Cardiac muscle cell (in vitro differentiated cells and primary cell): ENCODE measurements at regions not wholly inside any gene's neighbourhood (a gene's known extent, or its start where the extent isn't known, plus 50 kb on each side); places are given as distances from the start of the nearest gene placed in this dataset.

Experiments
- DNase-seq, 2 donors: peaks; one replicate each; pipeline versions ENCODE4 v3.0.0 to v3.0.0-alpha.2; 2010 to 2017; ENCODE audit warnings: low read depth in 1 of 2, low spot score in 1 of 2
- H3K27ac ChIP-seq: fragments of 200-600 bp; sonication (generic); 2 replicates; pipeline ENCODE4 v1.5.1; 2016
- H3K27me3 ChIP-seq: fragments of 200-600 bp; sonication (generic); 2 replicates; pipeline ENCODE4 v1.6.0; 2016; ENCODE audit warnings: control low read depth
- H3K36me3 ChIP-seq: fragments of 200-600 bp; sonication (generic); 2 replicates; pipeline ENCODE4 v1.5.1; 2016; ENCODE audit warnings: control low read depth
- H3K4me1 ChIP-seq: fragments of 200-600 bp; sonication (generic); 2 replicates; pipeline ENCODE4 v1.8.1; 2017; ENCODE audit warnings: low read depth, mild to moderate bottlenecking, mixed run types
- H3K4me3 ChIP-seq: fragments of 200-600 bp; sonication (generic); 2 replicates; pipeline ENCODE4 v1.5.1; 2016; ENCODE audit warnings: mild to moderate bottlenecking
- H3K9me3 ChIP-seq: fragments of 200-600 bp; sonication (generic); 2 replicates; pipeline ENCODE4 v1.5.1; 2017; ENCODE audit warnings: low read depth, mild to moderate bottlenecking, control low read depth
- CTCF ChIP-seq: IDR thresholded peaks from 2 replicates; pipeline ENCODE4 v1.5.1; 2012; ENCODE audit warnings: low read depth, mild to moderate bottlenecking, low read length

DNA sequence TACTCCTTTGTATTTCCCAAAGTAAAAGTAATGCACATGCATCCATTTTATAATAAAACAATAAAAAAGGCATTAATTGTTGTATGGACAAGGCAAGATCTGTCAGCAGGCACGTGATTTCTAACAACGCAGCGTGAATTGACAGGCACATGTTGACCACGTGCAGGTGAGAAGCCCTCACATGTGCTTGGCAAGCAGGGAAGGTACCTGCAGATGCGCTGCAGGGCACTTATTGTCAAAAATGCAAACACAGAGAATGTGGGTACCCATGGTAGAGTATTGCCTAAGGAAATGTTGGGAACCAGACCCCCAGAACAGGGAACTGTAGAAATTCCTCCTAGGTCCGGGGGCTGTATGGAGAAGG, 515.0 kb upstream of the HS6ST1 start:
- Histone ChIP-seq H3K4me3 (no peak overlapping the region), H3K4me1 (no peaks in the 10 kb centered on the region), H3K27me3 (no peaks in the 10 kb centered on the region), H3K36me3 (no peaks in the 10 kb centered on the region), H3K9me3 (no peaks in the 10 kb centered on the region), H3K27ac (no peak overlapping the region)
- no peak for TF ChIP-seq CTCF
- DNase-seq = no peak

DNA sequence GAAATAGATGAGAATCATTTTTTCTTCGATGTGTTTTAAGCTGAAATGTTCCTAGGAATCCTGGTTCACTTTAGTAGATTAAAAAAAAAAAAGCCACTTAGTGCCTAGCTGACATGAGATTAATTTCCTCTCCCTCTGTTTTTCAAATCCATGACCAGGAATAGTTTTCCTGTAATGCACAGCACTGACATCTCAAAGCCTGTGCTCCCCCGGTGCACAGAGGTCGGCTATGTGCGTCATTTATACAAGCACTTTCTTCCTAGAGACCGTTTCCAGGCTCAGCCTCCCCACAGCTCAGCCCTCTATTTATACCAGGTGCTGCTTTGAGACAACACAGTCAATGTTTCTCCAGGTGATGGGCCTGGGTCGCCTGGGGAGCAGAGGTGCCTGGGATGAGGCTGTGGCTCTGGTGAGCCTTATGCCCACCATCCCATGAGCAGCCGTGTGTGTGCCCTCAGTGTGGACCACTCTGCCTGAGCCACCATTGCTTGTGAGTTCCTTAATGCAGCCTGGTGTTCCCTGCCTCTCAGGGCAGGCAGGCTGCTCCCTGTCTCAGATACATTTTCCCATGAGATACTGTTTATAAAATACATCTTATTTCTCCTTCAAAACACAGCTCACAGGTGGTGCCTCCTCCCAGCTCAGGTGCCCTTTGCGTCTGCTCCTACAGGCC, 515.7 kb upstream of the HS6ST1 start:
- no peak for TF ChIP-seq CTCF
- Histone ChIP-seq H3K27me3 (no peaks in the 10 kb centered on the region), H3K4me1 (no peaks in the 10 kb centered on the region), H3K27ac (no peak overlapping the region), H3K4me3 (no peak overlapping the region), H3K36me3 (no peaks in the 10 kb centered on the region), H3K9me3 (no peaks in the 10 kb centered on the region)
- DNase-seq = no peak

DNA sequence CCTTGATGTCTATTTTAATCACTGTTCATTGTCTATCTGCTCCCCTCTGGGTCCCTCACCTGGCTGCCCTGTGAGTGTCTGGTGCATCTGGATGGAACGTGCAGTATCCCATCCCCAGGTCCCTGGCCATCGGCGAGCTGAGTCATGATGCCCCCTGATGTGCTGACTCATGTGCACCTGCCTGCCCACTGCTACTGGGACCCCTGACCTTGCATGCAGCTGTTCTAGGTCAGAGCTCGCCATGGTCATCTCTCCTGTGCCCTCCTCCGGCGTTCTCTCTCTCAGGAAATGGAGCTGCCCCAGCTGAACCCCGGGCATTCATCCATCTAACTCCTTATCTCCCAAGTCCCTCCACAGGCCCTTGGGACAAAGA, 516.2 kb upstream of the HS6ST1 start:
- no peak overlapping the region for H3K27ac ChIP-seq
- no peaks in the 10 kb centered on the region for H3K27me3 ChIP-seq
- H3K9me3 ChIP-seq = no peaks in the 10 kb centered on the region
- no peak overlapping the region for H3K4me3 ChIP-seq
- no peak for TF ChIP-seq CTCF
- no peak for DNase-seq
- H3K4me1 ChIP-seq = no peaks in the 10 kb centered on the region
- H3K36me3 ChIP-seq = no peaks in the 10 kb centered on the region

DNA sequence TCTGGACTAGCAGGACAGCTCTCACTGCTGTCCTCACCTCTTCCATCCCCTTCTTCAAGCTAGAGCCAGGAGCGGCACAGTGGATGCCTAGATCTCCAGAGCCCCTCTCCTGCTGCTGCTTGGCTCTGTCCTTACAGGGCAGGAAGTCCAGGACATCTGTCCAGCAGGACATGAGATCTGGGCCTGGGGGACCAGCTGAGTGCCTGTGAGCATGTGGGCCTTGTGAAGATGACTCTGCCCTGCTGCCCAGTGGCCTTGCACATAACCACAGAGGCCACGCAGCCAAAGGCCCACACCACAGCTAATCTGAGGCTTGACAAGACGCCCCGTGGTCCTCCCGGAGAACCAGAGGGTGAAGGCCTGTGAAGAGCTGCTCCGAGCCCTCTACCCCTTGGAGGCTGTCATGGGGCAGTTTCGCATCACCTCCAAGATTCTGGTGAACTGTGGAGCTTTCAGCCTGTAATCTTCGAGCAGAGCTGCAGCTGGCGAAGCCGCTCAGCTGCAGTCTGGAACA, 516.7 kb upstream of the HS6ST1 start:
- Histone ChIP-seq H3K4me1 (no peaks in the 10 kb centered on the region), H3K9me3 (no peaks in the 10 kb centered on the region), H3K4me3 (no peak overlapping the region), H3K27ac (no peak overlapping the region), H3K27me3 (no peaks in the 10 kb centered on the region), H3K36me3 (no peaks in the 10 kb centered on the region)
- TF ChIP-seq CTCF = no peak
- DNase-seq = no peak

- no peak for DNase-seq
- Histone ChIP-seq H3K27ac (no peak overlapping the region), H3K36me3 (no peaks in the 10 kb centered on the region), H3K4me3 (no peak overlapping the region), H3K27me3 (no peaks in the 10 kb centered on the region), H3K9me3 (no peaks in the 10 kb centered on the region), H3K4me1 (no peaks in the 10 kb centered on the region)
- TF ChIP-seq CTCF = no peak
Observed at GRCh38 chr2:128835974-128836373, 517.3 kb upstream of the HS6ST1 start.
